Esophagus muscularis mucosa (tissue), 3 donors: ENCODE measurements at regions not wholly inside any gene's neighbourhood (a gene's known extent, or its start where the extent isn't known, plus 50 kb on each side); places are given as distances from the start of the nearest gene placed in this dataset.

Experiments used
- CTCF ChIP-seq, 3 experiments: fragments of 200-600 bp in 2 of 3; fragments of 450-650 bp in 1 of 3; sonication (generic) in 2 of 3; IDR thresholded peaks; one replicate each; pipeline ENCODE4 v1.5.1; 2017 to 2019; ENCODE audit warnings: antibody characterized with exemption in 3 of 3, mild to moderate bottlenecking in 2 of 3, moderate library complexity in 1 of 3
- POLR2A ChIP-seq: fragments of 450-650 bp; IDR thresholded peaks from one replicate; pipeline ENCODE4 v1.6.1; 2017; ENCODE audit warnings: antibody characterized with exemption, moderate library complexity, mild to moderate bottlenecking, low read depth

DNA sequence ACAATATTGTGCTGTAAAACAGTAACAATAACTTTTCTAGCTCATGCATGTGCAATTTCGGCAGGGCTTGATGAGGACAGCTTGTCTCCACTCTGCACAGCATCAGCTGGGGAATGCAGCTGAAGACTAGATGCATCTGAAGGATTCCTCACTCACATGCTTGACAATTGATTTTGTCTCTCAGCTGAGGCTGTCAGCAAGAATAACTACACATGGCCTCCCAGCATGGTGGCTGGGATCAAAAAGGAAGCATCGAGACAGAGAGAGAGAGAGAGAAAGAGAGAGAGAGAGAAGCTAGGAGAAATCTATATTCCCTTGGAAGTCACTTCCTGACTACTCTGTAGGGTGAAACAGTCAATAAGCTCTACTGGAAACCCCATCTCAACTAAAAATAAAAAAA, 487.1 kb downstream of the PLOD2 start:
- TF ChIP-seq CTCF (IDR thresholded peaks at IDR 0.05) (no peak), POLR2A (no peak)
